Activated CD8-positive, alpha-beta T cell treated with anti-CD3 and anti-CD28 coated beads for 36 hours (primary cell): ENCODE measurements at regions not wholly inside any gene's neighbourhood (a gene's known extent, or its start where the extent isn't known, plus 50 kb on each side); places are given as distances from the start of the nearest gene placed in this dataset.

Experiments used
- ATAC-seq: fragments of 200-7000 bp; cut with Tn5 transposase; one replicate; pipeline ENCODE4 v1.10.0; 2021; ENCODE audit warnings: mild to moderate bottlenecking, moderate library complexity
- CTCF ChIA-PET: fragments of 350-600 bp; sonication (Branson Sonifier 250); formaldehyde crosslinking; loops from one replicate; lab custom pipeline; 2021; ENCODE audit warnings: antibody characterized with exemption; lab: Charles Lee
- POLR2A ChIA-PET: fragments of 350-600 bp; sonication (Branson Sonifier 250); formaldehyde crosslinking; loops from one replicate; lab custom pipeline; 2021; ENCODE audit warnings: antibody characterized with exemption; lab: Charles Lee
- DNase-seq: peaks from one replicate; pipeline ENCODE4 v3.0.0-alpha.2; 2020
- H3K27ac Mint-ChIP-seq: one replicate; pipeline ENCODE4 v1.8.0; 2021; ENCODE audit warnings: mild to moderate bottlenecking, mixed read lengths
- H3K27me3 Mint-ChIP-seq: one replicate; pipeline ENCODE4 v1.8.0; 2021; ENCODE audit warnings: mixed read lengths
- H3K36me3 Mint-ChIP-seq: one replicate; pipeline ENCODE4 v1.8.0; 2021; ENCODE audit warnings: low read depth, mixed read lengths
- H3K4me1 Mint-ChIP-seq: one replicate; pipeline ENCODE4 v1.8.0; 2021; ENCODE audit warnings: low read depth, mixed read lengths
- H3K4me3 Mint-ChIP-seq: one replicate; pipeline ENCODE4 v1.8.0; 2021; ENCODE audit warnings: mild to moderate bottlenecking, moderate library complexity, mixed read lengths
- H3K9me3 Mint-ChIP-seq: one replicate; pipeline ENCODE4 v1.8.0; 2021; ENCODE audit warnings: mixed read lengths
- CTCF ChIP-seq: fragments of 200-600 bp; IDR thresholded peaks from one replicate; pipeline ENCODE4 v1.8.0; 2022; ENCODE audit warnings: antibody characterized with exemption, mild to moderate bottlenecking
- intact Hi-C: fragments of 100-400 bp; cut with micrococcal nuclease; formaldehyde crosslinking; loops from one replicate; pipeline ENCODE4 v1.10.0; 2022

- H3K27ac Mint-ChIP-seq: no peak overlapping the region
- DNase-seq (no peak), ATAC-seq (no peak)
- intact Hi-C loops: no loop called here
- no peaks in the 10 kb centered on the region for H3K36me3 Mint-ChIP-seq
- H3K9me3 Mint-ChIP-seq: peaks cover 2% of the 10 kb centered on the region
- H3K4me3 Mint-ChIP-seq: no peak overlapping the region
- ChIA-PET POLR2A (no interaction called here), CTCF (no interaction called here)
- H3K27me3 Mint-ChIP-seq: no peaks in the 10 kb centered on the region
- no peak for TF ChIP-seq CTCF
- H3K4me1 Mint-ChIP-seq: no peaks in the 10 kb centered on the region
Measured at GRCh38 chr7:81030472-81030871, 111.6 kb upstream of the SEMA3C start.

- no peak for ATAC-seq
- TF ChIP-seq CTCF: no peak
- DNase-seq: no peak
- intact Hi-C loops: no loop called here
- no peaks in the 10 kb centered on the region for H3K36me3 Mint-ChIP-seq
- H3K4me1 Mint-ChIP-seq: no peaks in the 10 kb centered on the region
- no peak overlapping the region for H3K27ac Mint-ChIP-seq
- H3K9me3 Mint-ChIP-seq: peaks cover 2% of the 10 kb centered on the region
- no peak overlapping the region for H3K4me3 Mint-ChIP-seq
- ChIA-PET POLR2A (no interaction called here), CTCF (no interaction called here)
- H3K27me3 Mint-ChIP-seq: no peaks in the 10 kb centered on the region
Measured at GRCh38 chr7:81029511-81029910, 110.7 kb upstream of the SEMA3C start.

- H3K36me3 Mint-ChIP-seq: no peaks in the 10 kb centered on the region
- H3K27ac Mint-ChIP-seq: no peak overlapping the region
- H3K9me3 Mint-ChIP-seq: peaks cover 2% of the 10 kb centered on the region
- POLR2A ChIA-PET: no interaction called here
- intact Hi-C loops: no loop called here
- CTCF ChIA-PET: no interaction called here
- no peak for TF ChIP-seq CTCF
- H3K4me1 Mint-ChIP-seq: no peaks in the 10 kb centered on the region
- H3K4me3 Mint-ChIP-seq: no peak overlapping the region
- DNase-seq (no peak), ATAC-seq (no peak)
- H3K27me3 Mint-ChIP-seq: no peaks in the 10 kb centered on the region
Measured at GRCh38 chr7:81025360-81025759, 106.5 kb upstream of the SEMA3C start.

- Mint-ChIP-seq H3K27ac (no peak overlapping the region), H3K4me1 (no peaks in the 10 kb centered on the region), H3K4me3 (no peak overlapping the region), H3K9me3 (peaks cover 3% of the 10 kb centered on the region), H3K27me3 (no peaks in the 10 kb centered on the region), H3K36me3 (no peaks in the 10 kb centered on the region)
- ChIA-PET POLR2A (no interaction called here), CTCF (no interaction called here)
- intact Hi-C loops: no loop called here
- no peak for TF ChIP-seq CTCF
- ATAC-seq: no peak
- DNase-seq: no peak
Measured at GRCh38 chr7:81014908-81015307, 96.1 kb upstream of the SEMA3C start.

GRCh38 chr7:81014266-81014665, 95.4 kb upstream of the SEMA3C start:
- no peak for TF ChIP-seq CTCF
- DNase-seq: no peak
- CTCF ChIA-PET: no interaction called here
- ATAC-seq: no peak
- Mint-ChIP-seq H3K4me1 (no peaks in the 10 kb centered on the region), H3K4me3 (no peak overlapping the region), H3K36me3 (no peaks in the 10 kb centered on the region), H3K27ac (no peak overlapping the region), H3K27me3 (no peaks in the 10 kb centered on the region), H3K9me3 (peaks cover 3% of the 10 kb centered on the region)
- POLR2A ChIA-PET: no interaction called here
- intact Hi-C loops: no loop called here
